ENCODE measurements at regions not wholly inside any gene's neighbourhood (a gene's known extent, or its start where the extent isn't known, plus 50 kb on each side); places are given as distances from the start of the nearest gene placed in this dataset.

DNA sequence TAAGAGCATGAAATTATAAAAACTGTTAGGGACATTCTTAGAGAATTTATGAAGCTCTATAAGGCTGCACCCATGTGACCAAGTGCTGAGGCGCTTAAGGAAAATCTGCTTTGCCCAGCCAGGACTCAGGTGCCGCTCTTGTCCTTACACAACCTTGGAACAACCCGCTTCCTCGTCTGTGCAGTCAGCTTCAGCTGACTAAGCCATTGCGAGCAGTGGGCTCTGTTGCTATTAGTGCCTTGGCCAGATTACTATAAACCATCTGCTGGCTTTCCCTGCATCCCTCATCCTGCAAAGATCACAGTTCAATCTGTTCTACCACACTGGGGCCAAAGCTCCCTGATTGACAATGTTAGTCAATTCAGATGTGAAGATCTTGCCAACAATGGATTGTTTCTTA, 89.1 kb upstream of the E2F3 start:
- no peak for DNase-seq
- no peaks in the 10 kb centered on the region for H3K36me3 ChIP-seq
- H3K4me3 ChIP-seq = no peak overlapping the region
- no peaks in the 10 kb centered on the region for H3K27me3 ChIP-seq
- H3K27ac ChIP-seq = no peak overlapping the region
- no peaks in the 10 kb centered on the region for H3K4me1 ChIP-seq
- no peaks in the 10 kb centered on the region for H3K9me3 ChIP-seq
- TF ChIP-seq CTCF (IDR thresholded peaks at IDR 0.05) (no peak), POLR2A (IDR thresholded peaks at IDR 0.05) (no peak)
- intact Hi-C loops (cut with DNase I; ENCODE audit: low total_unique reads) = no loop called here

DNA sequence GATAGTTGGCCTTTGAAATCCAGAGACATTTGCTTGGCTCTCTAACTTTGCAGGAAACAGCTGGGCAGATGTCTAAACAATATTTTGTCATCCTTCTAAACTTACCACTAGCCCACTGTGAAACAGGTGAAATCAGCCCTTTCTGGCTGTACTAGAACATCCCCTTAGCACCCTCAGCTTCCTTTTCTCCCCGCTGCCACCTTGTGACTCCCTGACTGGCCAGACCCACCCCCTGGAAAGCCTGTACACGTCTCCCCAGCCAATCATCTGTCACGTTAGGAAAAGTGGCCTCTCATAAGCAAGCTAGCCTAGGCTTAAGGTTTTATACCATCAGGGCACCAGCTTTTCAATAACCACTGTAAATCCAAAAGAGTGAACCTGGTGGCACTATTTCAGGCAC, 88.6 kb upstream of the E2F3 start:
- intact Hi-C loops (cut with DNase I; ENCODE audit: low total_unique reads) = no loop called here
- Histone ChIP-seq H3K4me3 (no peak overlapping the region), H3K27ac (no peak overlapping the region), H3K27me3 (no peaks in the 10 kb centered on the region), H3K4me1 (no peaks in the 10 kb centered on the region), H3K9me3 (no peaks in the 10 kb centered on the region), H3K36me3 (no peaks in the 10 kb centered on the region)
- TF ChIP-seq POLR2A (IDR thresholded peaks at IDR 0.05) = no peak
- TF ChIP-seq CTCF (IDR thresholded peaks at IDR 0.05) = no peak
- DNase-seq = no peak

DNA sequence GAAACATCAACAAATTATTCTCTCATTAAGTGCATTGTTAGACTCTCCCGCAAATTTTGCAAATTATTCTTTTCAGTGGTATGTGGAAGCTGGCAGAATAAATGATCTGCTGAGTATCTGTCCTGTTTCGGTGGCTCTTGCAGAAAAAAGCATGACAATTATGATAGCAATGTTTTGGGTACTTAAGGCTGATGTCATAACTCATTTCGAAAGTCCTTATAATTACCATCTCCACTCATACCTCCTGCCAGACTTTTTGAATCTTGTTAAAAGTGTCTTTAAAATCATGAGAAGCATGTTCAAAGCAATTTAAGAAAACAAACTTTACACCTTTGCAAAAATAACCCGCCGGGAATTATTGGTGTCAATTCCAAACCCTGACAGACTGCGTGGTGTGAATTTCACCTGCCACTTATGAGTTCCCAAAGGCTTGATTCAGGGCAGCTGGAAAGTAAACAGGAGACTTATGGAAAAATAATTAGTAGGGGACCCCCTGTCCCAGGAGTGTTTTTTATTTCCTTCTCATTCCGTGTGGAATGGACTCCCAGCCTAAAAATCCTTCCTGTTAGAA, 87.6 kb upstream of the E2F3 start:
- DNase-seq = no peak
- no peak for TF ChIP-seq CTCF (IDR thresholded peaks at IDR 0.05)
- TF ChIP-seq POLR2A (IDR thresholded peaks at IDR 0.05) = no peak
- H3K4me1 ChIP-seq = no peaks in the 10 kb centered on the region
- H3K4me3 ChIP-seq = no peak overlapping the region
- intact Hi-C loops (cut with DNase I; ENCODE audit: low total_unique reads) = no loop called here
- H3K9me3 ChIP-seq = no peaks in the 10 kb centered on the region
- no peaks in the 10 kb centered on the region for H3K27me3 ChIP-seq
- H3K27ac ChIP-seq = no peak overlapping the region
- H3K36me3 ChIP-seq = no peaks in the 10 kb centered on the region

GRCh38 chr6:20314866-20315845, 86.5 kb upstream of the E2F3 start:
- no peaks in the 10 kb centered on the region for H3K4me1 ChIP-seq
- no peak overlapping the region for H3K27ac ChIP-seq
- H3K9me3 ChIP-seq = no peaks in the 10 kb centered on the region
- no peaks in the 10 kb centered on the region for H3K27me3 ChIP-seq
- no peak overlapping the region for H3K4me3 ChIP-seq
- intact Hi-C loops (cut with DNase I; ENCODE audit: low total_unique reads) = no loop called here
- no peak for DNase-seq
- TF ChIP-seq POLR2A (IDR thresholded peaks at IDR 0.05) (no peak), CTCF (IDR thresholded peaks at IDR 0.05) (no peak)
- no peaks in the 10 kb centered on the region for H3K36me3 ChIP-seq

GRCh38 chr6:20317430-20317829, 84.2 kb upstream of the E2F3 start:
- no peak overlapping the region for H3K4me3 ChIP-seq
- no peaks in the 10 kb centered on the region for H3K9me3 ChIP-seq
- no peaks in the 10 kb centered on the region for H3K27me3 ChIP-seq
- DNase-seq = no peak
- no peaks in the 10 kb centered on the region for H3K36me3 ChIP-seq
- no peak for TF ChIP-seq CTCF (IDR thresholded peaks at IDR 0.05)
- no peak for TF ChIP-seq POLR2A (IDR thresholded peaks at IDR 0.05)
- H3K4me1 ChIP-seq = no peaks in the 10 kb centered on the region
- intact Hi-C loops (cut with DNase I; ENCODE audit: low total_unique reads) = no loop called here
- H3K27ac ChIP-seq = no peak overlapping the region

Measured in uterus (tissue), 3 donors.